H54 (cell line): ENCODE measurements at regions not wholly inside any gene's neighbourhood (a gene's known extent, or its start where the extent isn't known, plus 50 kb on each side); places are given as distances from the start of the nearest gene placed in this dataset.

Experiments
- DNase-seq: peaks from one replicate; pipeline ENCODE4 v3.0.0; 2011; ENCODE audit warnings: low spot score, mixed read lengths; ENCODE audit not compliant: insufficient read length
- FAIRE-seq: peaks from 3 replicates; lab custom pipeline; 2011; peaks lifted over from hg19 to GRCh38; lab: Jason Lieb, UNC
- POLR2A ChIP-seq: IDR thresholded peaks from 2 replicates; pipeline ENCODE4 v1.6.1; 2011; ENCODE audit warnings: low read depth, mild to moderate bottlenecking, low read length

DNA sequence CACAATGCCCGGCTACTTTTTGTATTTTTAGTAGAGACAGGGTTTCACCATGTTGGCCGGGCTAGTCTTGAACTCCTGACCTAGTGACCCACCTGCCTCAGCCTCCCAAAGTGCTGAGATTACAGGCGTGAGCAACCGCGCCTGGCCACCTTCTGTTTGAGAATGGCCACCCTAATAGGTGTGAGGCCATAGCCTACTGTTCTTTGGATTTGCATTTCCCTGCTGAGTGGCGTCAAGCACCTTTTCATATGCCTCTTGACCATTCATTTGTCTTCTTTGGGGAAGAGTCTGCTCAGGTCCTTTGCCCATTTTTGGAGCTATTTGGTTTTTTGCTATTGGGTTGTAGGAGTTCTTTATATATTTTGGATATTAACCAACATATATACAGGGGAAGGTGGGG is 276.7 kb downstream of the PARN start:
- no peak for TF ChIP-seq POLR2A
- no peak for DNase-seq
- FAIRE-seq: no peak

DNA sequence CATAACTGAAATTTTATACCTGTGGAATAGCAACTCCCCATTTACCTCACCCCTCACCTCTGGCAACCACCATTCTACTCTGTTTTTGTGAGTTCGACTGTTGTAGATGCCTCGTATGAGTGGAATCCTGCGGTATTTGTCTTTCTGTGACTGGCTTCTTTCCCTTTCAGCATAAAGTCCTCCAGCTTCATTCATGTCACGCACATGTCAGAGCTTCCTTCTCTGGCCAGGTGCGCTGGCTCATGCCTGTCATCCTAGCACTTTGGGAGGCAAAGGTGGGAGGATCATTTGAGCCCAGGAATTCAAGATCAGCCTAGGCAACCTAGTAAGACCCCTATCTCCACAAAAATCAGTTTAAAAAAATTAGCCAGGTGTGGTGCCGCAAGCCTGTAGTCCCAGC is 278.4 kb downstream of the PARN start:
- no peak for FAIRE-seq
- DNase-seq: no peak
- TF ChIP-seq POLR2A: no peak

DNA sequence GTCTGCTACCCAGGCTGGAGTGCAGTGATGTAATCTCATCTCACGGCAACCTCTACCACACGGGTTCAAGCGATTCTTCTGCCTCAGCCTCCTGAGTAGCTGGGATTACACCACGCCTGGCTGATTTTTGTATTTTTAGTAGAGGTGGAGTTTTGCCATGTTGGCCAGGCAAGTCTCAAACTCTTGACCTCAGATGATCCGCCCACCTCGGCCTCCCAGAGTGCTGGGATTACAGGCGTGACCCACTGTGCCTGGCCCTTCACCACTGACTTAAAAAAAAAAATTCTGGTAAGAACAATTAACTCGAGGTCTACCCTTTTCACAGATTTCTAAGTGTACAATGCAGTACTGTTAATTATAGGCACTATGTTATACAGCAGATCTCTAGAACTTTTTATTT is 279.4 kb downstream of the PARN start:
- no peak for DNase-seq
- TF ChIP-seq POLR2A: no peak
- FAIRE-seq: no peak

DNA sequence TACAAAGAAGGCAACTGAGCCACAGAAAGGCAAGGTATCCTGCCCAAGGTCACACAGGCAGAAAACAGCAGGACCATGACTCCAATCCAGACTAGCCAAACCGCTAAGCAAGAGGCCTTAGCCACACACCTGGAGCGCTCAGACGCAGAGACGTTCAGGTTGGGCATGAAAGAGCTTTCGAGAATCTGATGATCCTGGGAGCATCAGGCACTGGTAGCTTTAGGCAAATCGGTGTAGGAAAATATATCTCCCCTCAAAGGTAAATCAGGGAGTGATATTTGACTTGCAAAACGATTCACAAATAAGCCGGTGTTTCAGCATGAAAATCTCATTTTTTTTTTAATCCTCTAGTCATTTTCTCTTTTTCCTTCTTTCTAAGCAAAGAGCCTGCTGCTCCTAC is 279.0 kb downstream of the MRTFB start:
- TF ChIP-seq POLR2A: no peak
- no peak for FAIRE-seq
- DNase-seq: no peak

DNA sequence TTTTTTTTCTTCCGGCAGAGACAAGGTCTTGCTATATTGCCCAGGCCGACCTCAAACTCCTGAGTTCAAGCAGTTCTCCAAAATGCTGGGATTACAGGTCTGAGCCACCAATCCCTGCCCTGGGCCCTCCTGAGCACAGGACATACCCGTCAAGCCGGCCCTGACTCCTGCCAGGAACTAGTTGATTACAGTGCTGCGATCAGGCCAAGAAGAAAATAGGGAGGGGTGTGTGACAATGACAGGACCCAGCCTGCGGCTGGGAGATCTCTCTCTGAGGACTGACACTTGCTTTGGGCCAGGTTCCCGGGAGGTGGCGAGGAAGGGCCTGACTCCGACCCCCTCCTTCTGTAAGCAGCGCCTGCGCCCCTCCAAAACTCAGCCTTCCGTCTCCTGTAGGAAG is 276.6 kb downstream of the MRTFB start:
- TF ChIP-seq POLR2A: no peak
- FAIRE-seq (no peak), DNase-seq (no peak)

DNA sequence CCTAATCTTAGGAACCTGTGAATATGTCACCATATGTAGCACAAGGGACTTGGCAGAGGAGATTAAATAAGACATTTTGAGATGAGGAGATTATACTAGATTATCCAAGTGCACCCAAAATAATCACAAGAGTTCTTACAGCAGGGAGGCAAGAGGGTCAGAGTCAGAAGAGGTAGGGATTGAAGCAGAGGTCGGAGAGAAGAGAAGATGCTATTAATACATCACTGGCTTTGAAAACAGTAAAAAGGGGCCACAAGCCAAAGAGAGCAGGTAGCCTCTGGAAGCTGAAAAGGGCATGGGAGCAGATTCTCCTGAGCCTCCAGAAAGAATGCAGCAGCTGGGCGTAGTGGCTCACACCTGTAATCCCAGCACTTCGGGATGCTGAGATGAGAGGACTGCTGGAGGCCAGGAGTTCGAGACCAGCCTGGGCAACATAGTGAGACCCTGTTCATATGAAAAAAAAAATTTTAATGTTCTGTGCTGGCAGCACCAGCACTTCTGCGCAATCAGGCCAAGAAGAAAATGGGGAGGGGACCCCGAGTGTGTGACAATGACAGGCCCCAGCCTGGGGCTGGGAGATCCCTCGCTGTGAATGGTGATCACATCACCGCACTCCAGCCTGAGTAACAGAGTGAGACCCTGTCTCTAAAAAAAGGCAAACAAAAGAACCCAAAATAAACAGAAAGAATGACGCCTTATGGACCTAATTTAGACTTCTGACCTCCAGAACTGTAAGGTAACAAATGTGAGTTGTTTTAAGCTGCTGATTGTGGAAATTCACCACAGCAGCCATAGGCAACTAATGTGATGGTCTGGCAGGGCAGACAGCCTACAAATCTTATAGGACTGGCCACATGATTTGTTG is 275.4 kb downstream of the MRTFB start:
- no peak for FAIRE-seq
- no peak for DNase-seq
- no peak for TF ChIP-seq POLR2A

DNA sequence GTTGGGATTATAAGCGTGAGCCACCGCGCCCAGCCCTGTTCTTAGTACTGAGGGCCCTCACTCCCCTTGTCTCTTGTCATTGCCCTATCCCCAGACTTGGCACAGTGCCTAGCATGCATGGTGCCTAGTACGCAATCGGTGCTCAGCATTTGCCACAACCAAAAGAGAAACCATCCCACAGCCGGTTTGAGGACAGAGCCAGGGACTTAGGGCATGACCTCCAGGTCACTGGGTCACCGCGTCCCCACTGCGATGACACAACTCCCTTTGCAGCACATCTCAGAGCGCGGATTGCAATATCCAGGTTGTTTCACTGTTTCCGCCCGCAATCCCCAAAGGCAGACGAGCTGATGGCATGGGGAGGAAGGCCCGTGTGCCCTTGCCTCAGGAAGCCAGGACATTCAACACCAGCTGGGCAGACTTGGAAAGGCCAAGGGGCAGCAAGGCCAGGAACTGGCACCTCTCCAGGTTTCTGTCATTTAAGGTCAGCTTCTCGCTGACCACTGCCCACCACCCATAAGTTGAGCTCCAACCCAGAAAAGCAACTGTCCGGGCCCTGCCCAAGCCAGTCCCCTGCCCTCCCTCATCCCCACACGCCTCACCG is 274.5 kb downstream of the MRTFB start:
- no peak for TF ChIP-seq POLR2A
- FAIRE-seq: no peak
- DNase-seq: no peak

DNA sequence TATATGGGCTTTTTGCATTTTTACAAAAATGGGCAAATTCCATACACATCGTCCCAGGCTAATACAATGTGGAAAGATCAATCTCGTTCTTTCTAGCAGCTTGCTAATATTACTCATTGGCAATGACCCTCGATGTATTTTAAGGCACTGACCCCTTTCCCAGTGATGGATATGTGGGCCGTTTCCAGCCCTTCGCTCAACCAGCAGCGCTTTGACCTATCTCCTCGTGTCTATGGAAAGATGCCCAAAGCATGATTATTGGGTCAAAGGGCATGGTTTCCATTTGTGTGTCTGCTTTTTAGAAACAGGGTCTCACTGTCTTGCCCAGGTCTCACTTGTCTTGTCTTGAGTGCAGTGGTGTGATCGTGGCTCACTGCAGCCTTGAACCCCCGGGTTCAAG is 273.8 kb downstream of the MRTFB start:
- no peak for TF ChIP-seq POLR2A
- no peak for FAIRE-seq
- no peak for DNase-seq

DNA sequence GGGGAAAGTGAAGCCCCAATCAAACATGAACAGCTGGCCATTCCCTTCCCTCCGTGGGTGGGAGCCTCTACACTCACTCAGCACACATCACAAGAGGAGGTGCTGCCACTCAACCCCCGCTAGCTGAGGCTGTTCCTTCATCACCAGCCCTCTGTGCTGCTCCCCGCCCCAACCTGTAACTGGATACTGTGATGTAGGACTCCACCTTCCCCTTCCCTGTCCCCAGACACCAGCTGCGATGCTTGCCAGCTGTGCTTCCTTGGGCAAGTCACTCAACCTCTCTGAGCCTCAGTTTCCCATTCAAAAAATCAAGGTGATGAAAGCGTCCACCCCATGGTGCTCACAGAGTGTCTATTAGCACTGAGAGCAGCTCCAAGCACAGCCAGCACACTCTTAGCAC is 273.2 kb downstream of the MRTFB start:
- DNase-seq: no peak
- no peak for TF ChIP-seq POLR2A
- FAIRE-seq: no peak

DNA sequence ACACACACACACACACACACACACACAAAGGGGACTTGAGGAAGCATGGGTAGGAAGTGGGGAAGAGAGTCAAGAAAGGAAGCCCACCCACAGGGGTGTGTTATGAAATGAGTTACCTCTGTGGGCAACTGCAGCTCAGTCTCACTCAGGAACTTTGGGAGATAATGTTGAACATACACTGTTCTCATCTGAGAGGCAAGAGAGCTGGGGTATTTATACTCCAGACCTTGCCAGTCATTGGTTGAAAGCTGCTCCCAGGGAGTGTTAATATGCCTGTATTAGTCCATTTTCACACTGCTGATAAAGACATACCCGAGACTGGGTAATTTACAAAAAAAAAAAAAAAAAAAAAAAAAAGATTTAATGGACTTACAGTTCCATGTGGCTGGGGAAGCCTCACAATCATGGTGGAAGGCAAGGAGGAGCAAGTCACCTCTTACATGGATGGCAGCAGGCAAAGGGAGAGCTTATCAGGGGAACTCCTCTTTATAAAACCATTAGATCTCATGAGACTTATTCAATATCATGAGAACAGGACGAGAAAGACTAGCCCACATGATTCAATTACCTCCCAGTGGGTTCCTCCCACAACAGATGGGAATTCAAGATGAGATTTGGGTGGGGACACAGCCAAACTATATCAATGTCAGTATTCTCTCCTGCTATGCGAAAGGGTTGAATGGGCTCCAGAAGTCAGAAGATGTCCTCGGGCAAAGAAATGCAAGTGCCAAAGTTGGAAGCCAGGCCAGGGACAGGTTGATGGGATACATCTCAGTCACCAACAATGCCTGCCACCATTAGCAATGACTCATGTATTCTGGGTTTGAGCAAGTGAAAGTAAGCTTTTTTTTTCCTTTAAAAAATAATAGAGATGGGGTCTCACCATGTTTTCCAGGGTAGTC is 270.5 kb downstream of the MRTFB start:
- FAIRE-seq: no peak
- TF ChIP-seq POLR2A: no peak
- DNase-seq: no peak

DNA sequence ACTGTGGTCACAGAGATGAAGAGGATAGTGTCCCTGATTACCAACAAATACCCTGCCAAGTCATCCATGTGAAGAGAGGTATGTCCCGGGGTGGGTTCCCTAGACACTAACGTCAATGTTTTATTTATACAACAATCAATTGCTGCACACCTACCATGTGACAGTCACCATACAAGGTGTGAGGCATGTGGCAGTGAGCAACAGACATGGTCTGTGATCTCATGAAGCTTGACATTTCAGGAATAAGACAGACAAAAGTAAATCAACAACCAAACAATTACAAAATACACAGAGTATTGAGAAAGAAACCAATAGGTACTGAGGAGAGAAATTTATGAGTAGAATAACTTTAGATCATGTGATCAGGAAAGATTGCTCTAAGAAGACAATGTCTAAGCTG is 268.6 kb downstream of the MRTFB start:
- no peak for TF ChIP-seq POLR2A
- FAIRE-seq: no peak
- no peak for DNase-seq

DNA sequence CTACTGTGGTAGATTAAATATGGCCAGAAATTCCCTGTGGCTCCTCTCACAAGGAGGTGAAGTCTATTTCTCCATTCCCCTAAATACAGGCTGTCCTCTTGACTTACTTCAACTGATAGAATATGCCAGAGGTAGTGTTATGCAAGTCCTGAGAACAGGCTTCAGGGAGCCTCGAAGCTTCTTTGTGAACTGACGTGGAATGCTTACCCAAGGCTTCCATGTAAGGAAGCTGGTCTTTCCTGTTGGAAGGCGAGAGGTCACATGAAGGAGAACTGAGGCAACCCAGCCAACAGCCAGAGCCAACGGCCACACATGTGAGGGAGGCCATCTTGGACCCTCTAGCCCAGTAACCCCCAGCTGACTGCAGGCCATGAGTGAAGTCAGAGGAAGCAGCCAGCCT is 267.9 kb downstream of the MRTFB start:
- FAIRE-seq: no peak

DNA sequence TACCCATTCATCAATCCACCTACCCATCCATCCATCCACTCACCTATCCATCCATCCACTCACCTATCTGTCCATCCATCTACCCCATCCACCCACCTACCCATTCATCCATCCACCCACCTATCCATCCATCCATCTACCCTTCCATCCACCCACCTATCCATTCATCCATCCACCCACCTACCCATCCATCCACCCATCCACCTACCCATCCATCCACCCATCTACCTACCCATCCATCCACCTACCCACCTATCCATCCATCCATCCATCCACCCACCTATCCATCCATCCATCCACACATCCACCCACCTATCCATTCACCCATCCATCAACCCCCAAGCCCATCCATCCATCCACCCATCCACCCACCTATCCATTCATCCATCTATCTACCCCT is 267.1 kb downstream of the MRTFB start:
- DNase-seq (no peak), FAIRE-seq (no peak)
- TF ChIP-seq POLR2A: no peak

More for the DNA sequence above, 267.9 kb downstream of the MRTFB start:
- no peak for DNase-seq
- no peak for TF ChIP-seq POLR2A
